Neural cell (in vitro differentiated cells): ENCODE measurements at regions not wholly inside any gene's neighbourhood (a gene's known extent, or its start where the extent isn't known, plus 50 kb on each side); places are given as distances from the start of the nearest gene placed in this dataset.

ENCODE experiments used
- H2AFZ ChIP-seq: fragments of 200-600, 300-800 bp; sonication (generic), shearing (Covaris generic); 2 replicates; pipeline ENCODE4 v1.6.0; 2014; ENCODE audit warnings: low read depth, mild to moderate bottlenecking, antibody characterized with exemption, low read length, moderate library complexity
- H3F3A ChIP-seq: fragments of 200-600 bp; shearing (Covaris generic); 2 replicates; pipeline ENCODE4 v1.6.1; 2016; ENCODE audit warnings: mild to moderate bottlenecking, moderate library complexity, mixed read lengths, antibody characterized with exemption, low read length; ENCODE audit not compliant: insufficient read depth, poor library complexity, severe bottlenecking
- H3K27ac ChIP-seq: fragments of 200-600, 300-800 bp; sonication (generic), shearing (Covaris generic); 2 replicates; pipeline ENCODE4 v1.5.1; 2014; ENCODE audit warnings: mild to moderate bottlenecking, low read length, moderate library complexity
- H3K27me3 ChIP-seq: fragments of 300-800, 200-600 bp; sonication (generic), shearing (Covaris generic); 2 replicates; pipeline ENCODE4 v1.6.0; 2014; ENCODE audit warnings: mild to moderate bottlenecking, low read depth, low read length, moderate library complexity; ENCODE audit not compliant: insufficient read depth
- H3K36me3 ChIP-seq: fragments of 300-800, 200-600 bp; sonication (generic), shearing (Covaris generic); 2 replicates; pipeline ENCODE4 v1.5.1; 2014; ENCODE audit warnings: mild to moderate bottlenecking, antibody characterized with exemption, low read length, moderate library complexity; ENCODE audit not compliant: insufficient read depth
- H3K4me2 ChIP-seq: fragments of 300-800, 200-600 bp; sonication (generic), shearing (Covaris generic); 2 replicates; pipeline ENCODE4 v1.6.0; 2014; ENCODE audit warnings: mild to moderate bottlenecking, low read length
- H3K4me3 ChIP-seq: fragments of 300-800, 200-600 bp; sonication (generic), shearing (Covaris generic); 2 replicates; pipeline ENCODE4 v1.5.1; 2014; ENCODE audit warnings: mild to moderate bottlenecking, low read length, moderate library complexity
- H3K79me2 ChIP-seq: fragments of 200-600 bp; shearing (Covaris generic); replicated peaks from 2 replicates; pipeline ENCODE4 v1.6.0; 2014; ENCODE audit warnings: mild to moderate bottlenecking, low read length, moderate library complexity; ENCODE audit not compliant: insufficient read depth
- H3K9ac ChIP-seq: fragments of 300-800, 200-600 bp; sonication (generic), shearing (Covaris generic); 2 replicates; pipeline ENCODE4 v1.6.1; 2016; ENCODE audit warnings: mild to moderate bottlenecking, low read length, mixed read lengths
- H3K9me2 ChIP-seq: fragments of 200-600 bp; shearing (Covaris generic); 2 replicates; pipeline ENCODE4 v1.6.1; 2016; ENCODE audit warnings: mild to moderate bottlenecking, low read length, mixed read lengths; ENCODE audit not compliant: insufficient read depth
- H3K9me3 ChIP-seq: fragments of 200-600, 300-800 bp; sonication (generic), shearing (Covaris generic); 2 replicates; pipeline ENCODE4 v1.6.1; 2016; ENCODE audit warnings: mild to moderate bottlenecking, mixed run types, low read length, moderate library complexity, mixed read lengths
- H4K20me1 ChIP-seq: fragments of 200-600 bp; shearing (Covaris generic); 2 replicates; pipeline ENCODE4 v1.6.1; 2016; ENCODE audit warnings: mild to moderate bottlenecking, mixed run types; ENCODE audit not compliant: insufficient read depth
- EP300 ChIP-seq: fragments of 450-650 bp; conservative IDR thresholded peaks from 2 replicates; pipeline ENCODE4 v1.6.1; 2014; ENCODE audit warnings: antibody characterized with exemption, mild to moderate bottlenecking, moderate library complexity; ENCODE audit not compliant: poor library complexity, severe bottlenecking
- EZH2 ChIP-seq: fragments of 200-600, 300-800 bp; shearing (Covaris generic), sonication (generic); IDR thresholded peaks from 2 replicates; pipeline ENCODE4 v1.6.1; 2014; ENCODE audit warnings: antibody characterized with exemption, low read length, borderline replicate concordance, mild to moderate bottlenecking; ENCODE audit not compliant: insufficient read depth, poor library complexity, severe bottlenecking
- MXI1 ChIP-seq: fragments of 450-650 bp; conservative IDR thresholded peaks from 2 replicates; pipeline ENCODE4 v1.6.1; 2014; ENCODE audit warnings: antibody characterized with exemption, mild to moderate bottlenecking; ENCODE audit not compliant: poor library complexity, severe bottlenecking
- POLR2AphosphoS5 ChIP-seq: IDR thresholded peaks from 2 replicates; pipeline ENCODE4 v1.6.1; 2012
- RAD21 ChIP-seq: fragments of 450-650 bp; conservative IDR thresholded peaks from 2 replicates; pipeline ENCODE4 v1.6.1; 2014; ENCODE audit warnings: antibody characterized with exemption, mild to moderate bottlenecking, moderate library complexity
- REST ChIP-seq: IDR thresholded peaks from 2 replicates; pipeline ENCODE4 v1.6.1; 2012; ENCODE audit warnings: borderline replicate concordance
- SMC3 ChIP-seq: fragments of 450-650 bp; conservative IDR thresholded peaks from 2 replicates; pipeline ENCODE4 v1.6.1; 2014; ENCODE audit warnings: antibody characterized with exemption, mild to moderate bottlenecking, moderate library complexity; ENCODE audit not compliant: poor library complexity
- TAF1 ChIP-seq: IDR thresholded peaks from 2 replicates; pipeline ENCODE4 v1.6.1; 2012; ENCODE audit warnings: low read depth

GRCh38 chr1:218754477-218754876 is 409.3 kb downstream of the TGFB2 start:
- Histone ChIP-seq H3K9ac (no peak overlapping the region), H3K4me2 (no peak overlapping the region), H3F3A (no peaks in the 10 kb centered on the region), H3K9me3 (no peaks in the 10 kb centered on the region), H4K20me1 (no peaks in the 10 kb centered on the region), H2AFZ (no peak overlapping the region), H3K27me3 (no peaks in the 10 kb centered on the region), H3K27ac (no peak overlapping the region), H3K36me3 (no peaks in the 10 kb centered on the region), H3K9me2 (no peaks in the 10 kb centered on the region), H3K4me3 (no peak overlapping the region), H3K79me2 (no peaks in the 10 kb centered on the region)
- TF ChIP-seq EZH2: no peak
- TF ChIP-seq TAF1: no peak
- no peak for TF ChIP-seq REST
- no peak for TF ChIP-seq RAD21
- TF ChIP-seq POLR2AphosphoS5: no peak
- TF ChIP-seq EP300: no peak

GRCh38 chr1:218755128-218755527 is 410.0 kb downstream of the TGFB2 start:
- Histone ChIP-seq H3K27me3 (no peaks in the 10 kb centered on the region), H3K9me2 (no peaks in the 10 kb centered on the region), H3K4me2 (no peak overlapping the region), H3K79me2 (no peaks in the 10 kb centered on the region), H3K9ac (no peak overlapping the region), H4K20me1 (no peaks in the 10 kb centered on the region), H3K27ac (no peak overlapping the region), H3K9me3 (no peaks in the 10 kb centered on the region), H3F3A (no peaks in the 10 kb centered on the region), H3K36me3 (no peaks in the 10 kb centered on the region), H2AFZ (no peak overlapping the region), H3K4me3 (no peak overlapping the region)
- no peak for TF ChIP-seq MXI1
- no peak for TF ChIP-seq POLR2AphosphoS5
- no peak for TF ChIP-seq REST
- no peak for TF ChIP-seq SMC3
- TF ChIP-seq EP300: no peak
- TF ChIP-seq RAD21: no peak
- TF ChIP-seq TAF1: no peak
